Sciatic nerve (tissue), 2 donors: ENCODE measurements at regions not wholly inside any gene's neighbourhood (a gene's known extent, or its start where the extent isn't known, plus 50 kb on each side); places are given as distances from the start of the nearest gene placed in this dataset.
"Not testable (repeated sequence)": the region's sequence is repeated elsewhere in the genome, so short reads cannot be mapped to it uniquely, and the experiment has no call there.

Source experiments
- ATAC-seq: fragments of 200-7000 bp; cut with Tn5 transposase; one replicate; pipeline ENCODE4 v1.9.1; 2020; ENCODE audit warnings: mild to moderate bottlenecking, moderate library complexity
- DNase-seq: peaks from one replicate; pipeline ENCODE4 v3.0.0-alpha.2; 2020; ENCODE audit warnings: low spot score
- intact Hi-C: fragments of 100-400 bp; cut with DNase I; formaldehyde crosslinking; loops from one replicate; pipeline ENCODE4 v1.14.2; 2022
- donor health status: DM: no; HTN: no; CAD: no.
- donor health status: DM: no; HTN: no; CAD: no.

DNA sequence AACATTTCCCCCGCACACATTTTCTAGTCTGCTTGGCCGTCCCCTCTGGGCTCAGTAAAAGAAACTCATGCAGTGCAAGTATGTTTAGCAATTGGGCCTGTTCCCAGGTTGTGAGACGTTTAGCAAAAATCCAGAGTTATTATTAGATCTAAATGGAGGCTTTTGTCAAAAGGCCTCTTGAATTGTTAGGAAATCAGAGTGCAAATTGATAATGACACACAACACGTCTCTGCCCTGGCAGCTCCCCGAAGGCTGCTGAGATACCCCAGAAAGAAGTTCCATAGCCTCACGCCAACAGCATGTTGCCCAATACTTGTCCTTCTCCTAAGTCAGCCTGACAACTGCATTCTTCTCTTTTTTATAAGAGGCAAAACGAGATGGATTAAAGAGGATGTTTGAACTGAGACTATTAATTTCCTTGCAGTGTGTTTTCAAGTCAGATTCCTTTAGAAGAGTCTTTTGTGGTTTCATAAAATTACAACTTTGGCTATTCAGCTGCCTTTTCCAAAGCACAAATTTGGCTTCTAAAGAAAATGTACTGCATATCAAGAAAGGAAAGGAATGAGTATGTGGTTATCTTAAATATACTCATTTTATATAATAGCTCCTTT lies 202.2 kb downstream of the TRIB2 start:
- intact Hi-C loops, result no loop called here
- ATAC-seq (peak; percentile 96), DNase-seq (peak; percentile 67)

DNA sequence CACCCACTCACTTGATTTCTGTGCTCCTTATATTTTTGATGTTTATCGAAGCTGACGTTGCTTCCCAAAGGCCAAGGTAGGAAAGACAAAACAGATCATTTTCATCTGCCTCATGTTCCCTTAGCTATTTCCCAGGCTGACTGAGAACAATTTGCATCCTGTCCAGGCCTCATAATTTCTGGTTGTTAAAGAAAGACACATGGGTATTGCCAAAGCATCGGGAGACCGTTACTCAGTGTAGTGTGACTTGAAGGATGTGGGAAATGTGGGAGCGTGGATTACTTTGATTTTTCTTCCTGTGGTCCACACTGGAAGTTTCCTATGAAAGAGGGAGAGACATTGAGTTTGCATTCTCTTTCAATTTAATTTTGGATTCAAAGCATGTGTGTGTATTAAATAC lies 204.6 kb downstream of the TRIB2 start:
- DNase-seq (no peak), ATAC-seq (no peak)
- intact Hi-C loops, result no loop called here

DNA sequence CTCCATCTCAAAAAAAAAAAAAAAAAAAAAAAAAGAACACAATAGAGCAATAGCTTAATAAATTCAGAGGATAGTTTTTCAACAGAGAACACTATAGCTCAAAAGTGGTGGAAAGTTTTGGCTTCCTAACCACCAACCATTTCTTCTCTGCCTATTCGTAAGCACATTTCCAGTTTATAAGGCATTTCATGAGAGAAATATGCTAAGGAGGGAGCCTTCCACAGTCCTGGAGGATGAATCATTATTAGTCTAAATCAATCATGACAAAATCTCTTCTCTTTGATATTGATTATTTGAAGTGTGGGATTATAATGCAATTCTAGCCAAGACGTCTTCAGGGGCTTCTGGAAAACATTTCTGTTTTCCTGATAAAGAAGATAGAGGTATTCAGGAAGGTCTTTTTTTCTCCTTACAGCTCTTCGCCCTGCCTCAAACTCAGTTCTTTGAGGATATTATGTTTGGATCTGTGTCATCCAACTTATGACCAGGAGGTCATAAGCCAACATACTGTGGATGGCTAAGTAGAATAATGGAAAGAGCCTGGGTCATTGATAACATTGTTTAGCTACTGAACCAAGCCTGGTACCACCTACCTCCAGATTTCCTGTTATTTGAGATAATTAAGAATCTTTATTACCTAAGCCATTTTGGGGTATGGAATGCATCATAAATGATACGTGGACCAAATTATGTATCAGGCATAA lies 207.3 kb downstream of the TRIB2 start:
- no peak for ATAC-seq

DNA sequence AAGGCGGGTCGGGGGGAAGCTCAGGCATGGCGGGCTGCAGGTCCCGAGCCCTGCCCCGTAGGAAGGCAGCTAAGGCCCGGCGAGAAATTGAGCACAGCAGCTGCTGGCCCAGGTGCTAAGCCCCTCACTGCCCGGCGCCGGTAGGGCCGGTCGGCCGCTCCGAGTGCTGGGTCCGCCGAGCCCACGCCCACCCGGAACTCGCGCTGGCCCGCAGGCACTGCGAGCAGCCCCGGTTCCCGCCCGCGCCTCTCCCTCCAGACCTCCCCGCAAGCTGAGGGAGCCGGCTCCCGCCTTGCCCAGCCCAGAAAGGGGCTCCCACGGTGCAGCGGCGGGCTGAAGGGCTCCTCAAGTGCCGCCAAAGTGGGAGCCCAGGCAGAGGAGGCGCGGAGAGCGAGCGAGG lies 209.9 kb downstream of the TRIB2 start:
- ATAC-seq, intact Hi-C loops, DNase-seq: not testable (repeated sequence)

More for the DNA sequence above, 207.3 kb downstream of the TRIB2 start:
- intact Hi-C loops, result no loop called here
- no peak for DNase-seq

DNA sequence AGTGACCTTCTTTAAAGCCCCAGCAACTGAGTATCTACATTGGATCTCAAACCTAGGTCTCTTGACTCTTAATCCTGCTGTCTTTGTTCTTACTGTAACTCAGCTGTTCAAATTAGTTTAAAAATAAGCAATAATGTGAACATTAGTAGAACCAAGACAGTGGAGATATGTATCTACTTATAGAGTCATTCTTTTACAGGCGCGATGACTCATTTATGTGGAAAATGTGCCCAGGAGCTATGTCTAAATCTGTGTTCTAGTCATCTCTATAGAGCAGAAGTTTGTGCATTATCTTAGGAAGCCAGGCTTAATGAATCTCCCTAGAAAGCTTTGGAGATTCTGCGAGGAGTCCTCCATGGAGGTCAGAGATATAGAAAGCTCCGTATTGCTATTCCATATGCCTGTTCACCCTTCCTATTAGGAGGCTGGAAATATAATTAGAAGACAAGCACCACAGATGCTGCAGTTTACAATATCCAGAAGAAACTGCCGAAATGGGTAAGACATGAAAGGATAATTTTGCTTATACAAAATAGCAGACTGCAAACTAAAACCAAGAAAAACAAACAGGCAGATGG lies 211.6 kb downstream of the TRIB2 start:
- intact Hi-C loops, result no loop called here
- DNase-seq (no peak), ATAC-seq (no peak)

DNA sequence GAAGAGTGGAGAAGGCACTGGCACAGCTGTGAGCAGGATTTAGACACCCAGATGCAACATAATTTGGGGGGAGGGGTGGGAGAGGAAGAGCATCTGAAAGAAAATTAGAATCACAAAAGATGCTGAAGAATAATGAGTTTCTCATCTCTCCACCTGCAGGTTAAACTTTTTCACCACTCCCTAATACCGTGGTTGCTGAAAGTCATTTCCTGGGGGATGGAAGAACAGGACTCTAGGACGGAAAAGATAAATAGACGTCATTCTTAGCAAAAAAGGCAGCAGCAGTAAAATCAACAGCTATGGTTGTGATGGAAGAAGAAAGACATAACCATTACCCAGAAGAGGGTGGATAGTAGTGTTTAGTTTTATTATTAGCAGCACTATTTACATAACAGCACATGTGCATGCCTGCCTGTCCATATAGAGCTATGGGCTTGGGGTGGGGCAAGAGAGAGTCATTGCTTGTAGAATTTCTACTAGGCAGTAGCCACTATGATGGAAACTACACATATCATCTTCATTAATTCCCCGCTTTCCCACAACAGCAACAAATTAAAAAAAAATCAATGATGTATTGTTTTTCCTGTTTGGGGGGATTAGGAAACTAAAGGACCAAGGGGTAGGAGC lies 212.2 kb downstream of the TRIB2 start:
- DNase-seq (no peak), ATAC-seq (peak; percentile 75)
- intact Hi-C loops, result no loop called here

DNA sequence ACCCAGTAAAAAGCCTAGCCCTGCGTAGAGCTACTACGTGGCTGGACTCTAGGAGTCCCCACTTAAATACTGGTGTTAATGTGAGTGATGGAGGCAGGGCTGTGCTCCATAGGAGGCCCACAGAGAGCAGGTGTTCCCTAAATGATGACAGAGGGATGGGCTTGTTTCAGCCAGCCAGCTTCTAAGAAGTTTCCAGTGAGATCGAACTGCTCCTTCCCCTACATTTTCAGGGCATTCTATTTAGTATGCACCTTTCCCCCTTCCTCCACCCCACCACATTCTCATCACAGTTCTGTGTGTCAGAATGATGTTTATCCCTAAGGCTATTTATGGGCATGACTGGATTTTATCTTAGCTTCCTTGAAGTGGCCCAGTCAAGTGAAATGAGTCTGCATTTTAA lies 213.0 kb downstream of the TRIB2 start:
- ATAC-seq (peak; percentile 20), DNase-seq (no peak)
- intact Hi-C loops, result loop anchor here (10.0 kb wide), 1 partner anchor 205 kb away; no protein-coding TSS in a partner anchor

DNA sequence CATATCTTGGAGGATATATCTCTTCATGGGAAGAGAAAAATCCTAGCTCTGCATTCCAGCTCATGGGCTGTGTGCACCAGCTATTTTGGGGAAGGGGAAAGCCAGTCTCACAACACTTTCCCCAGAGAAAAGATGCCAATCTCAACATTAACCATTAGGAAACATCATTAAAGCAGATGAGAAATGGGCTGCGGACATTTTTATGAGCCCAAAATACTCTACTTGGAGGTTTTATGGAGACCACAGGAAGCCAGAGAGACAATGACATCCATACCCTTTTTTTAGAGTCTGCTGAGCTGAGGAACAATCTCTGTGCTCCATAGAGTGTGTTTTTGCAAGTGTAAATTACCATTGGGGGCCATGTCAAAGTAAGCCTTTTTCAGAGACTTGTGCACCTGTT lies 213.7 kb downstream of the TRIB2 start:
- ATAC-seq, result no peak
- DNase-seq, result no peak
- intact Hi-C loops, result loop anchor here (10.0 kb wide), 1 partner anchor 206 kb away; no protein-coding TSS in a partner anchor

DNA sequence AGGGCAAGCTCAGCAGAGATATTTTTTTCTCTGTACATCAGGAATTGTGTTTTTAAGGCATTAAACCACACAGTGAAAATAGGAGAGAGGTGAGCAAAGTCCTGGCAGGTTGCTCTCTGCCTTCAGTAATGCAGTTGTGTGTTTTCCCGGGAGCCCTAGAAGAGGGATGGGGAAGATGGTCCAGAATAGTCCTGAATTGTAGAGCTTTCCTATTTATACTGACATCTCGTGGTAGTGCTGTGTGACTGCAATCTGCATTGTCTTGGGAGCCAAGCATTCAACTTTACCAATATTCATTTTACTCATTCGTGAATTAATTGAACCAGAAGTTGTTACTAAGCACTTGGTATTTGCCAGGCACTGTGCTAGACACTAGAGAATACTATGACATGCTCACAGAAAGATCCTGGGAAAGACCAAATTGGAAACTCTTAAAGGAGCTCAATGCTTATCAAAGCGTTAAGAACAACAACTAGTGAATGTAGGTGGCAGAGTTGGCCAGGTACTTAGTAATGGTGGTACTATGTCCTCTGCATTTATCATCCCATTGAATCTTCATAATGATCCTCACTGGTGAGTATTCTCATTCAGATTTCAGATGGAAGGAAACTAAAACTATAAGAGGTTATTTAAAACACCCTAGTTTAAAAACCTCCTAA lies 214.6 kb downstream of the TRIB2 start:
- DNase-seq (no peak), ATAC-seq (peak; percentile 78)

DNA sequence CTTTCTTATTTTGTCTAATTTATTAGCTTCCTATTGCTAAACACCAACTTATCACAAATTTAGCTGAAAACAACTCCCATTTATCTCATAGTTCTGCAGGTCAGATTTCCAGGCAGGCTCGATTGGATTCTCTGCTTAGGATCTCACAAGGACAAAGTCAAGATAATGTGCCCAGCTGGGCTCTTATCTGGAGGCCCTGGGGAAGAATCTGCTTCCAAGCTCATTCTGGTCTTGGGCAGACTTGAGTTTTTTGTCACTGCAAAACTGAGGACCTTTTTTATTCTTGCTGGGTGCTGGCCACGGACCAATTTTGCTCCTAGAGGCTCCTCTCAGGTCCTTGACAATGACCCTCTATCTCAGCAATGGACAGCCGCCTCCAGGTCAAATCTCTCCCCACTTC lies 215.5 kb downstream of the TRIB2 start:
- no peak for DNase-seq
- intact Hi-C loops, result loop anchor here (10.0 kb wide), 1 partner anchor 207 kb away; no protein-coding TSS in a partner anchor
- no peak for ATAC-seq

More for the DNA sequence above, 214.6 kb downstream of the TRIB2 start:
- intact Hi-C loops, result loop anchor here (10.0 kb wide), 1 partner anchor 207 kb away; no protein-coding TSS in a partner anchor

DNA sequence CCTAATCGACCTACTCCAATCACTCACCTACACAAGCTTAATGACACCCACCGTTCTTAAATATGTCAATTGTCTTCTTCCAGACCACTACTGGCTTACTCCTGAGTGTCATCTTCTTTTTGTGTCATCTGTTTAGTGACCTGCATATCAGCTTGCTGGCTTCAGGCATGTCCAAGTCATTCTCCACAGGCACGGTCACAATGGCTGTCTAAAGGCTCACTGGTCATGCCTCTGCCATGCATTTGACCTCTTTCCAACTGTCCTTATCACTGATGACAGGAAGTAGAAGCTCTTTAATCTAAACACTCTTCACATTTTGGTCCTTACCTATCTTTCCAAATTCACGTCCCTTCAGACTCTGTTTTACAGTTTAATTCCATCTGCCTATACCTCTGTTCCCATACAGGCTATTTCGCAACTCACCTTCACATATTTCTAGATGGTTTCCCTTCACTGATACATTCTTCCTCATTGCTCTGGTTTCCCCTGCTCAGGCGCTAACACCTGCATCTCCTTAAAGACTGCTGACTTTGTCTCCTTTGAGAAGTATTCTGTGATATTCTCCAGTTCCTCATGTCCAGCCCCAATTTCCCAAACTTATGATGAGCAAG lies 217.5 kb downstream of the TRIB2 start:
- ATAC-seq (no peak), DNase-seq (no peak)
- intact Hi-C loops, result loop anchor here (10.0 kb wide), 1 partner anchor 209 kb away; no protein-coding TSS in a partner anchor

DNA sequence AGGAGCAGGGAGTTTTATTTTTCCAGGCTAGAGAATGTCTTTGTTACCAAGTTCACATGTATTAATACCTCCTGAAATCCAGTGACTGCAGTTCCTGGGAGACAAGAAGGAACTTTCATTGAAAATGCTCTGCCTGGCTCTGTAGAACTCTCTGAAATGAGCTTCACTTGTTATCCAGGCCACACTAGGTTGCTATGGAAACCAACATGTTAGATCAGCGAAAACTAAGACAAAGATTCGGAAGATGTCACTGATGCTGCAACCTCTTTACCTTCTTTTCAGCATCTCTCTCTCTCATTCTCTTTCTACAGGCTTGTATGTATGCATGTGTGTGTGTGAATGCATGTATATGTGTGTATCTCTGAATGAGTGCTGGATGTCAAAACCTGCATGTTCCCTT lies 218.5 kb downstream of the TRIB2 start:
- intact Hi-C loops, result loop anchor here (10.0 kb wide), 1 partner anchor 210 kb away; no protein-coding TSS in a partner anchor
- peak; percentile 84 for ATAC-seq
- no peak for DNase-seq

DNA sequence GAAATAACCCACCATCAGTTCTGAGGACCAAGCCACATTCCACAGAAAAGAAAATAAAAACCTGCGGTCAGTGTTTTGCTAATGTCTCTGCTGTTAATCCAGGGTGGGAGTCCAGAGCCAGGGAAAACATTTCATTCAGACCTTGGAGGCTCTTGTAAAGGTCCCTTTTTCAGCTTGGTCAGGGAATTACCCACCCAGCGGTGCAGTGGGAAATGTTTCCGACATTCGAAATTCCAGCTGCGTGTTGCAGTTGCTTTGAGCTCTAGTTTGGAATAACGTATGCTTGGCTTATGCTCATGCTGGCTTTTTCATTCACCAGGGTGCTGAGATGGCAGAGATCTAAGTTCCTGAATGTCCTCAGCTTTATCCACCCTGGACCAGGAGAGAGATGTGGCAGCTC lies 219.1 kb downstream of the TRIB2 start:
- ATAC-seq (peak; percentile 40), DNase-seq (no peak)
- intact Hi-C loops, result loop anchor here (10.0 kb wide), 1 partner anchor 211 kb away; no protein-coding TSS in a partner anchor

DNA sequence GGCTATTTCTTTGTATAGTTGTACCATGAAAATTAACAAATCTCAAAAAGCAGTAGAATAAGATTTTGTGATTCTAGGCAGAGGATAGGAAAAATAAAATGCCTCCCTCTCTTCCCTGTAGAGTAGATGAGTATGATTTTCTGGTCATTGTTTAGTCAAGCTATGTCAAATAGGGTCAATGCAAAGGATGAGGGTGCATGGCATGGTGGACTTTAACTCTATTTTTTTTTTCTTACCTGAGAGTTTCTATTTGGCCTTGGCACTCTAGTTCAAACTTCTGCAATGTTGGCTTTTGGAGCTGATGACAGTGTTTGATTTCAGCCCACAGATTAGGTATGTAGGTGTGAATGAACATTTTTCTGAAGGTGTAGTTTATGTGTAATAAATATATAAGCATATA lies 224.5 kb downstream of the TRIB2 start:
- intact Hi-C loops, result no loop called here
- ATAC-seq (no peak), DNase-seq (no peak)

DNA sequence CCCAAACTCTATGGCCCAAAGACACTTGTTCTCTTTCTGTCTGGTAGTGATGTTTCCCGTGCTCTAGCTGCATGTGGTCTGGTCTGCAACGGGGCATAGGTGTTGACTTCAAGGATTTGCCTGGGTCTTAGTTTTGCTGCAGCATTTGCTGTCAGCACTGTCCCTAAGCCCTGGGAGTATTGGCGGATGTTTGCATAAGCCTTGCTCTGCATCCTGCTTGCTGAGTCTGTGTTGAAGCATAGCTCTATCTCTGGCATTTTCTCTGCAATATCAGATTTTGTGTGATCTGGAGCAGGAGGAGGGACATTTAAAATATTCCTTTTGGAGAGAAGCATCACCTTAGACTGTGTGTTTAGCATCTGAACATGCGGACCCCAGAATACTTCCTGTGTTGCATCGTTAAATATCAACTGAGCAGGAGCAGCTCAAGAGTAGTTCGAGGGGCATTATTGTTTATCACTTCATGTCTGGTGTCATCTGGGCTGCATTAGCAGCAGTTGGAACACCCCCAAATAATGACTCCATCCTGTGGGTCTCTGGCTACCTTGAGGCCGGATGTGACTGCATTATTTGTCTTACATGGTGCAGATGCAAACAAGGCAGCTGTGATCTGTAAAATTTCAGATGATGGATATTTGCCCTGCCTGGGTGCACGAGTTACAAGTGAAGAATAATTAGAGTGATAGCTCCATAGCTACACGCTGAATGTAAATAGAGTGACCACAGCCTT lies 231.7 kb downstream of the TRIB2 start:
- intact Hi-C loops, result no loop called here
- DNase-seq, result no peak
- peak; percentile 50 for ATAC-seq

DNA sequence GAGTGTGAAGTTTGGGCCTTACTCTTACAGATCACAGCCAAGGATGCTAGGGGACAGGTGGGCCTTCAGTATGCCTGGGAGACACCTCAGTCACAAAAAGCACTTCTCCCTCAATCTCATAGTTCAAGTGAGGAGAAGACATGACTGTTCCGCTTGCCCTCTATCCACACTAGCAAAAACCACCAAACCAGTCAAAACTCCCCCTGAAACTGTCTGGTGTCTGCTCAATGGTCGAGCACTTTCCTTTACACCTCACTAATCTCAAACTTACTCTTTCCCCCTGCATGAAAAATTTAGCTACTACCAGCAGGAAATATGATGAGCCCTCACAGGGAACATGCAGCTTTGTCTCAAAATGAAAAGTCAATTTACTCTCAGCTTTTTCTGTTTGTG lies 232.2 kb downstream of the TRIB2 start:
- ATAC-seq (no peak), DNase-seq (no peak)
- intact Hi-C loops, result no loop called here

DNA sequence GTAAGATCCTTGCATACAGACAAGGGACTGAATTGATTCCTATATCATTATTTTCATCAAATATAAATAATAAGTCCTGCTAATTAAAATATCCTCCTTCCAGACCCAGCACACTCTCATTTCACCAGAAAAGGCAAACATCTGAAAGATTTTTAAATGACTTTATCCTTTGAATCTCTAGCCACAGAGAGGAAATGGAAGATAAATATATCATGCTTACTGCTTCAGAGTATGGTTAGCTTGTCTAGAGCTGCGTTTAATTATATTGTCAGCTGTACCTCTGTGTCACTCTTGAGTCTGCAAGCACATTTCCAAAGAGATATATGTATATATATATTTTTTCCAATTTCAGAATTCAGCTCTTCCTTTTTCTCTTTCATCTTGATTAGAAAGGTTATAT lies 232.7 kb downstream of the TRIB2 start:
- DNase-seq (no peak), ATAC-seq (no peak)
- intact Hi-C loops, result no loop called here

DNA sequence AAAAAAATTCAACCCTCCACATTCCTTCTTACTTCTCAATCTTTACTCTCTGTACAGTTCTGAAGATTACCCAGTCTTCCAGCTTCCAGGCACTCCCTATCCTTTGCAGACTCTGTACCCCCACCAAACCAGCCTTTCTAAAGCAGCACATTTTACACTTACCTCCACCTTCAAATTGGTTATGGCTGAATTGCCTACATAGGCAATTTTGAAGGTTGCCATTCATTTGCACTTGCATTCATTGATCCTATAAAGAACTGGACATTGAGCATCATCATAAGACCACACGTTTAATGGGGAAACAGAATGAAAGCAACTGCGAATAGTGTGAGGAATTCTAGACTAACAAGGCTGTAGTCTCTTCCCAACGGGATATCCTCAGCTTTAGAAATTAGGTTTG lies 233.4 kb downstream of the TRIB2 start:
- intact Hi-C loops, result no loop called here
- DNase-seq (no peak), ATAC-seq (no peak)
